MCF 10A (cell line): ENCODE measurements at regions not wholly inside any gene's neighbourhood (a gene's known extent, or its start where the extent isn't known, plus 50 kb on each side); places are given as distances from the start of the nearest gene placed in this dataset.

Experiments used
- BruUV-seq: library from RNA; stranded (reverse); fragments of 400-500 nt; replicated peaks from 2 replicates; lab custom pipeline; 2021; lab: Mats Ljungman, UMichigan
- CTCF ChIA-PET: fragments of 300-600 bp; sonication (Branson Sonifier 250); formaldehyde crosslinking; extraction: SDS; loops from one replicate; lab custom pipeline; 2021; ENCODE audit warnings: antibody characterized with exemption, inconsistent platforms; lab: Yijun Ruan, JAX
- POLR2A ChIA-PET: fragments of 300-600, 350-650 bp; sonication (Branson Sonifier 250); formaldehyde crosslinking; extraction: SDS; loops from one replicate; lab custom pipeline; 2020; ENCODE audit warnings: antibody characterized with exemption, inconsistent platforms; lab: Yijun Ruan, JAX
- DNase-seq: peaks from one replicate; pipeline ENCODE4 v3.0.0-alpha.2; 2018; ENCODE audit not compliant: unreplicated experiment
- H3K27ac Mint-ChIP-seq: one replicate; pipeline ENCODE4 v1.8.0; 2022; ENCODE audit warnings: mild to moderate bottlenecking, low read depth, mixed read lengths; ENCODE audit not compliant: unreplicated experiment
- H3K27me3 Mint-ChIP-seq: one replicate; pipeline ENCODE4 v1.8.0; 2022; ENCODE audit warnings: mixed read lengths; ENCODE audit not compliant: insufficient read depth, unreplicated experiment
- H3K36me3 Mint-ChIP-seq: one replicate; pipeline ENCODE4 v1.8.0; 2022; ENCODE audit warnings: mild to moderate bottlenecking, moderate library complexity, mixed read lengths; ENCODE audit not compliant: insufficient read depth, unreplicated experiment
- H3K4me1 Mint-ChIP-seq: one replicate; pipeline ENCODE4 v1.8.0; 2022; ENCODE audit warnings: mixed read lengths; ENCODE audit not compliant: insufficient read depth, unreplicated experiment
- H3K4me3 Mint-ChIP-seq: one replicate; pipeline ENCODE4 v1.8.0; 2022; ENCODE audit warnings: mild to moderate bottlenecking, moderate library complexity, mixed read lengths; ENCODE audit not compliant: unreplicated experiment
- H3K9me3 Mint-ChIP-seq: one replicate; pipeline ENCODE4 v1.8.0; 2022; ENCODE audit warnings: mixed read lengths; ENCODE audit not compliant: unreplicated experiment
- intact Hi-C: fragments of 100-400 bp; cut with micrococcal nuclease; formaldehyde crosslinking; loops from 2 replicates; pipeline ENCODE4 v1.14.1; 2022
- TF ChIP-seq, protein P1 (sequence below): fragments of 200-600 bp; IDR thresholded peaks from one replicate; pipeline ENCODE4 v1.8.0; 2022; ENCODE audit warnings: antibody characterized with exemption, mild to moderate bottlenecking; ENCODE audit not compliant: unreplicated experiment

DNA sequence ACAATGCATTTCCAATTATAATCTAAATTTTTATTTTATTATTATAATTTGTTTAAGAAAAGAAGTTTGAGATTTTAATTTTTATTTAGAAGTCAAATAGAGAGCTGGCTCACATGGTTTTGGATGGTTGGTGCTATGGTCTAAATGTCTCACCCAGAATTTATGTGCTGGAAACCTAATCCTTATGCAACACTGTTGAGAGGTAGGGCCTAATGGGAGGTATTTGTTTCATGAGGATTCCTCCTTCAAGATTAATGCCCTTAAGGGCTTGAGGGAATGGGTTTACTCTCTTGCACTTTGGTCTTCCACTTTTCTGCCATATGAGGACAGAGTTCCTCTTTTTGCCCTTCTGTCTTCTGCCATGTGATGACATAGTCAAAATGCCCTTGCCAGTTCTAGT is 960.5 kb upstream of the IGFBP7 start:
- BruUV-seq: no TSS peak
- POLR2A ChIA-PET: no interaction called here
- Mint-ChIP-seq H3K27ac (no peak overlapping the region), H3K36me3 (no peaks in the 10 kb centered on the region), H3K9me3 (peaks cover 7% of the 10 kb centered on the region), H3K27me3 (no peaks in the 10 kb centered on the region), H3K4me1 (no peaks in the 10 kb centered on the region), H3K4me3 (no peak overlapping the region)
- intact Hi-C loops: no loop called here
- no peak for DNase-seq
- CTCF ChIA-PET: no interaction called here
- TF ChIP-seq, protein P1, sequence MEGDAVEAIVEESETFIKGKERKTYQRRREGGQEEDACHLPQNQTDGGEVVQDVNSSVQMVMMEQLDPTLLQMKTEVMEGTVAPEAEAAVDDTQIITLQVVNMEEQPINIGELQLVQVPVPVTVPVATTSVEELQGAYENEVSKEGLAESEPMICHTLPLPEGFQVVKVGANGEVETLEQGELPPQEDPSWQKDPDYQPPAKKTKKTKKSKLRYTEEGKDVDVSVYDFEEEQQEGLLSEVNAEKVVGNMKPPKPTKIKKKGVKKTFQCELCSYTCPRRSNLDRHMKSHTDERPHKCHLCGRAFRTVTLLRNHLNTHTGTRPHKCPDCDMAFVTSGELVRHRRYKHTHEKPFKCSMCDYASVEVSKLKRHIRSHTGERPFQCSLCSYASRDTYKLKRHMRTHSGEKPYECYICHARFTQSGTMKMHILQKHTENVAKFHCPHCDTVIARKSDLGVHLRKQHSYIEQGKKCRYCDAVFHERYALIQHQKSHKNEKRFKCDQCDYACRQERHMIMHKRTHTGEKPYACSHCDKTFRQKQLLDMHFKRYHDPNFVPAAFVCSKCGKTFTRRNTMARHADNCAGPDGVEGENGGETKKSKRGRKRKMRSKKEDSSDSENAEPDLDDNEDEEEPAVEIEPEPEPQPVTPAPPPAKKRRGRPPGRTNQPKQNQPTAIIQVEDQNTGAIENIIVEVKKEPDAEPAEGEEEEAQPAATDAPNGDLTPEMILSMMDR: no peak

- intact Hi-C loops: no loop called here
- TF ChIP-seq, protein P1: no peak
- H3K9me3 Mint-ChIP-seq: no peaks in the 10 kb centered on the region
- H3K36me3 Mint-ChIP-seq: no peaks in the 10 kb centered on the region
- no peak overlapping the region for H3K27ac Mint-ChIP-seq
- no peak for DNase-seq
- POLR2A ChIA-PET: no interaction called here
- H3K4me3 Mint-ChIP-seq: no peak overlapping the region
- BruUV-seq: no TSS peak
- CTCF ChIA-PET: no interaction called here
- H3K4me1 Mint-ChIP-seq: no peaks in the 10 kb centered on the region
- no peaks in the 10 kb centered on the region for H3K27me3 Mint-ChIP-seq
Measured at GRCh38 chr4:58064653-58065052, 954.5 kb upstream of the IGFBP7 start.

DNA sequence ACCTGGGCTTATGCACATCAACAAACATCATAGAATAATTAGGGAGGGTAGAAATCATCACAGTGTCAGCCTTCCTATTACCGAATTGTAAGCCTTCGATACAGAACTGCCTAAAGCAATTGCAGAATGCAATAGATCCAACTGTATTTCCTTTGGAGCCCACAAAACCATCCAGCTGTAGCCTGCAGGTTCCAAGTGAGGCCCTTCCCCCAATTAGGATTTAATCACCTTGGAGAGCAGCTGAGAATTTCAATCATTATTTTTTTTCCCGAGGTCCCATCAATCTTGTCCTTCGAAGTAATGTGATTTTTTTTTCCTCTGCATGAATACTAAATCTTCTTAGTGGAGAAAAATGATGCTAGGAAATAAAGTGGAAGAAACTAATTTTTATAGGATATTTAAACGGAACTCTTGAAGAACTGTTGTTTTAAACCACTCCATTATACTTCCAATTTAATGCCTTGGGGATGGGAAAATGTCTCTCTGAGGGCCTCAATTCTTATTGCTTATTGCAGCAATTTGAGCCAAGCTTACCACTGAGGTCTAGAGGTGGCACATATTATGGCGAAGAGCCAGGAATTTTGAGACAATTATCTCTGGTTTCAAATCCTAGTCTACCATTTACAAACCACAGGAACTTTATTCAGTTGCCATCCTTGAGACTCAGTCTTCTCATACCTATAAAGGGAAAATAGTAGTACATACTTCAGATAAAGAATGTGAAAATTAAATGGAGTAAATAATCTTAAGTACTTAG is 953.4 kb upstream of the IGFBP7 start:
- no peak overlapping the region for H3K27ac Mint-ChIP-seq
- CTCF ChIA-PET: interaction anchor here (0.5 to 1.2 kb wide), 3 partner anchors 12 to 901 kb away, joined by 3 to 5 read pairs (median 4); no protein-coding TSS in a partner anchor
- DNase-seq: peak; percentile 1
- POLR2A ChIA-PET: interaction anchor here (0.5 kb wide), 1 partner anchor 304 kb away, joined by 3 read pairs; no protein-coding TSS in a partner anchor
- H3K4me1 Mint-ChIP-seq: no peaks in the 10 kb centered on the region
- no peaks in the 10 kb centered on the region for H3K27me3 Mint-ChIP-seq
- H3K9me3 Mint-ChIP-seq: no peaks in the 10 kb centered on the region
- H3K36me3 Mint-ChIP-seq: no peaks in the 10 kb centered on the region
- BruUV-seq: no TSS peak
- TF ChIP-seq, protein P1: no peak
- no peak overlapping the region for H3K4me3 Mint-ChIP-seq
- intact Hi-C loops: no loop called here

GRCh38 chr4:58061967-58062366 is 951.8 kb upstream of the IGFBP7 start:
- no peak overlapping the region for H3K4me3 Mint-ChIP-seq
- peak; percentile 22 for DNase-seq
- H3K27me3 Mint-ChIP-seq: no peaks in the 10 kb centered on the region
- intact Hi-C loops: loop anchor here (1.0 kb wide), 1 partner anchor 620 kb away; no protein-coding TSS in a partner anchor
- ChIA-PET POLR2A (no interaction called here), CTCF (interaction anchor here (0.6 to 1.4 kb wide), 8 partner anchors 321 to 899 kb away, joined by 3 to 10 read pairs (median 4); no protein-coding TSS in a partner anchor)
- TF ChIP-seq, protein P1: peak; percentile 22
- no TSS peak for BruUV-seq
- no peaks in the 10 kb centered on the region for H3K4me1 Mint-ChIP-seq
- H3K27ac Mint-ChIP-seq: no peak overlapping the region
- H3K9me3 Mint-ChIP-seq: no peaks in the 10 kb centered on the region
- no peaks in the 10 kb centered on the region for H3K36me3 Mint-ChIP-seq
